ENCODE measurements at regions not wholly inside any gene's neighbourhood (a gene's known extent, or its start where the extent isn't known, plus 50 kb on each side); places are given as distances from the start of the nearest gene placed in this dataset.

DNA sequence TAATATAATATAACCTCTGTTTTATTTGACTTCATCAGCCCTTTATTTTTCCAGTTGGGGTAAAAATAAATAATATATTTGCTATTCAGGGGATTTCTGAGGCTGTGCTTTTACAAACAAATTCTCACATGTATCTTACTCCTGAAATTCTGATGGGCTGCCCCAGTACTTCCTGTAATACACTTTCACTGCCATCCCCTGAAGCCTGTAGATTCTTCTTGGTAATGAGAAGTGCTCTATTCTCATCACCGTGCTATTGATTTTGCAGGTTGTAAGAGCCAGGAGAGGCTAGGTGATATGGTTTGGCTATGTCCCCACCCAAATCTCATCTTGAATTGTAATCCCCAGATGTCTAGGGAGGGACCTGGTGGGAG lies 91.9 kb upstream of the CEP78 start:
- Histone ChIP-seq H3K79me1 (ENCODE audit: insufficient read depth, low read depth, low read length, poor library complexity, severe bottlenecking) (no peaks in the 10 kb centered on the region), H2BK12ac (ENCODE audit: insufficient read length, low read depth, low read length) (no peak overlapping the region), H2BK5ac (ENCODE audit: insufficient read length, low read length) (no peak overlapping the region), H2AK5ac (ENCODE audit: insufficient read length, low read length) (no peak overlapping the region), H4K8ac (replicated peaks; ENCODE audit: insufficient read length, low read depth, low read length) (no peak overlapping the region), H4K20me1 (ENCODE audit: control insufficient read depth, insufficient read depth, insufficient read length) (no peaks in the 10 kb centered on the region), H2BK20ac (ENCODE audit: low read depth, low read length, poor library complexity, severe bottlenecking) (no peak overlapping the region), H3K4ac (ENCODE audit: low read depth, low read length) (no peak overlapping the region), H3K56ac (ENCODE audit: insufficient read length, low read depth, low read length) (no peak overlapping the region), H3K79me2 (ENCODE audit: insufficient read depth, low read length) (no peaks in the 10 kb centered on the region), H3K23ac (ENCODE audit: insufficient read length, low read depth, low read length) (no peak overlapping the region), H4K91ac (ENCODE audit: insufficient read length, low read depth, low read length) (no peak overlapping the region), H3K9ac (ENCODE audit: extremely low read depth, insufficient read length, low read length) (no peak overlapping the region), H3K4me2 (ENCODE audit: insufficient read depth, insufficient read length, low read length) (no peak overlapping the region), H3K9me3 (ENCODE audit: control insufficient read depth, low read depth, low read length) (no peaks in the 10 kb centered on the region), H2BK120ac (ENCODE audit: low read depth, low read length, poor library complexity, severe bottlenecking) (no peak overlapping the region), H3K27ac (ENCODE audit: insufficient read length, low read depth, low read length) (no peak overlapping the region), H2AFZ (ENCODE audit: low read length) (no peak overlapping the region), H3K18ac (ENCODE audit: insufficient read length, low read depth, low read length) (no peak overlapping the region), H2BK15ac (ENCODE audit: low read depth, low read length) (no peak overlapping the region), H4K5ac (ENCODE audit: insufficient read length, low read depth, low read length) (no peak overlapping the region), H3K4me1 (ENCODE audit: insufficient read depth, low read length) (no peaks in the 10 kb centered on the region), H3K14ac (ENCODE audit: insufficient read depth, low read length) (no peak overlapping the region), H3K23me2 (ENCODE audit: insufficient read length, low read depth, low read length, poor library complexity, severe bottlenecking) (no peaks in the 10 kb centered on the region), H3T11ph (ENCODE audit: low read length) (no peak overlapping the region), H3K27me3 (ENCODE audit: insufficient read depth, low read length) (no peaks in the 10 kb centered on the region)
- no peaks in the 10 kb centered on the region; the same call in 1 of the 2 replicates for H3K27me3 Mint-ChIP-seq (ENCODE audit: low read depth)
- no peak for TF ChIP-seq CTCF (conservative IDR thresholded peaks at IDR 0.05)
- no peak for DNase-seq
- no peaks in the 10 kb centered on the region for H3K4me1 Mint-ChIP-seq
- peaks cover 10 to 15% (median 11%) of the 10 kb centered on the region in 3 experiments; a peak in 6 of 7 replicates for H3K36me3 Mint-ChIP-seq (ENCODE audit: insufficient read depth in 1 of 3, low read depth in 3 of 3)
- H3K27ac Mint-ChIP-seq, result no peak overlapping the region
- WGBS (ENCODE audit: extremely low coverage, insufficient read length, low lambda C conversion rate), result no CpG with 5 or more reads among the region's 1 CpG
- peaks cover 18 to 20% of the 10 kb centered on the region in 2 experiments for H3K9me3 Mint-ChIP-seq
- H3K4me3 Mint-ChIP-seq, result no peak overlapping the region

Data from H9 (cell line).